22Rv1 (cell line): ENCODE measurements at regions not wholly inside any gene's neighbourhood (a gene's known extent, or its start where the extent isn't known, plus 50 kb on each side); places are given as distances from the start of the nearest gene placed in this dataset.

ENCODE experiments used
- H3K27ac ChIP-seq: fragments of 450-650 bp; 2 replicates; pipeline ENCODE4 v1.5.1; 2017
- ZFX ChIP-seq: fragments of 450-650 bp; IDR thresholded peaks from 2 replicates; pipeline ENCODE4 v1.6.1; 2017; ENCODE audit warnings: antibody characterized with exemption, borderline replicate concordance
- TF ChIP-seq, protein P1 (sequence below): fragments of 450-650 bp; IDR thresholded peaks from 2 replicates; pipeline ENCODE4 v1.5.1; 2017; ENCODE audit warnings: mild to moderate bottlenecking

DNA sequence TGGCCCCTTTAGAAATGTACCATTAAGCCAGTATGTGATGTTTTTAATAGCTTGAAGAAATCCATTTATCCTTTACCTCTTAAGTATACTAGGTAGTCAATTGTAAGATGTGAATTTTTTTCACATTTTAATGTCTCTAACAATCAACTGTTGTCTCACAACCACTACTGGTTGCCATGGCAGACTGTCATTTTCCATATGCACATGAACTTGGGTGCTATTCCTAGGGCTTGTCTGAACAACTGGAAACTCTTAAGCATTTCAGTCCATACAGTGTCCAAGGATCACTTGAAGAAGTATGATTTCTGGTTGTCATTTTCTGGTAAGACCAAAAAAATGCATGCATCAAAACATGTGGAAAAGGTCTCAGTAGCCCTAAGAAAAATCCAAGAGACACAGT lies 315.1 kb downstream of the HHIPL2 start:
- H3K27ac ChIP-seq, result no peak overlapping the region

DNA sequence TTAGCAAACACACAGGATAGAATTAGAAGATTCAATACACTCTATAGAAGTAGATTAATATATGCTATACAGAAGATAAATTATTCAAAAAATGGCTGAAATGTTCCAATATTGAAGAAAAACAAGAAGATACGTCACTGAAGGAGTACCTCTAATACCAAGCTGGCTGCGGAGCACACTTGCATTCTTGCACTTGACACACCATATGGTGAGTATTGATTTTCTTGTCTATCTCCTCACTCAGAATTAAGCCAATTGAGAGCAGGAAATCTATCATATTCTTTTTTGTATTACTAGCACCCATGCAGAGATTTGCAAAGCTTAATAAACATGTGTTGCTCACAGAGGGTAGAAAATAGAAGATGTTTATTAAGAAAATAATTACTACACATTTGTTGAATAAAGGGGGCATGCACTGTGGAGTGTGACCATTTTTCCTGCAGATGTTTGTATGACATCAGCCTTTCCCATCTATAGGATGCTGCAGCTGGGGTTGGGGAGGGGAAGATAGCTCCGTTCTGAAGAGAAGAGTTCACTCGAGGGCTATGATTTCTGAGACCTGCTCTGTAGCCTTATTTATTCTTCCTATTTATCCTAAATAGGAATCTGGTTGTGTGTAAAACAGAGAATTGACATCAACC lies 318.1 kb downstream of the HHIPL2 start:
- H3K27ac ChIP-seq, result no peak overlapping the region
- no peak for TF ChIP-seq ZFX
- TF ChIP-seq, protein P1, sequence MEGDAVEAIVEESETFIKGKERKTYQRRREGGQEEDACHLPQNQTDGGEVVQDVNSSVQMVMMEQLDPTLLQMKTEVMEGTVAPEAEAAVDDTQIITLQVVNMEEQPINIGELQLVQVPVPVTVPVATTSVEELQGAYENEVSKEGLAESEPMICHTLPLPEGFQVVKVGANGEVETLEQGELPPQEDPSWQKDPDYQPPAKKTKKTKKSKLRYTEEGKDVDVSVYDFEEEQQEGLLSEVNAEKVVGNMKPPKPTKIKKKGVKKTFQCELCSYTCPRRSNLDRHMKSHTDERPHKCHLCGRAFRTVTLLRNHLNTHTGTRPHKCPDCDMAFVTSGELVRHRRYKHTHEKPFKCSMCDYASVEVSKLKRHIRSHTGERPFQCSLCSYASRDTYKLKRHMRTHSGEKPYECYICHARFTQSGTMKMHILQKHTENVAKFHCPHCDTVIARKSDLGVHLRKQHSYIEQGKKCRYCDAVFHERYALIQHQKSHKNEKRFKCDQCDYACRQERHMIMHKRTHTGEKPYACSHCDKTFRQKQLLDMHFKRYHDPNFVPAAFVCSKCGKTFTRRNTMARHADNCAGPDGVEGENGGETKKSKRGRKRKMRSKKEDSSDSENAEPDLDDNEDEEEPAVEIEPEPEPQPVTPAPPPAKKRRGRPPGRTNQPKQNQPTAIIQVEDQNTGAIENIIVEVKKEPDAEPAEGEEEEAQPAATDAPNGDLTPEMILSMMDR, result no peak

More for the DNA sequence above, 315.1 kb downstream of the HHIPL2 start:
- TF ChIP-seq, protein P1, result no peak
- TF ChIP-seq ZFX, result no peak

DNA sequence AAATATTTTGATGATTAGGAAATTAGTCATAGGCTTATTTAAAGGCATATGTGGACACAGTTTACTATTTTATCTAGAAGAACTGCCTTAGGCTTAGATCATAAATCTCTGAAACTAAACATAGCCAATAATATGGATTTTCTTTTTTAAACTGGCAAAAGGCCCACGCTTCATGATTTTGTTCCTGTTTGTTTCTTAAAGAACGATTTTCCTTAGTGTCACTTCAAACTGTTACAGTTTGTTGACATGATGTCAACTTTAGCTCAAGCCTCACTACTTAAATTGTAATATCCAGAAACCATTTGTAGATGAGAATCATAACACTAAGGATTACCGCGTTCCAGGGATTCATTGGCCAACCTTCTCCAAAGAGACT lies 322.6 kb downstream of the HHIPL2 start:
- no peak for TF ChIP-seq ZFX
- TF ChIP-seq, protein P1, result no peak

DNA sequence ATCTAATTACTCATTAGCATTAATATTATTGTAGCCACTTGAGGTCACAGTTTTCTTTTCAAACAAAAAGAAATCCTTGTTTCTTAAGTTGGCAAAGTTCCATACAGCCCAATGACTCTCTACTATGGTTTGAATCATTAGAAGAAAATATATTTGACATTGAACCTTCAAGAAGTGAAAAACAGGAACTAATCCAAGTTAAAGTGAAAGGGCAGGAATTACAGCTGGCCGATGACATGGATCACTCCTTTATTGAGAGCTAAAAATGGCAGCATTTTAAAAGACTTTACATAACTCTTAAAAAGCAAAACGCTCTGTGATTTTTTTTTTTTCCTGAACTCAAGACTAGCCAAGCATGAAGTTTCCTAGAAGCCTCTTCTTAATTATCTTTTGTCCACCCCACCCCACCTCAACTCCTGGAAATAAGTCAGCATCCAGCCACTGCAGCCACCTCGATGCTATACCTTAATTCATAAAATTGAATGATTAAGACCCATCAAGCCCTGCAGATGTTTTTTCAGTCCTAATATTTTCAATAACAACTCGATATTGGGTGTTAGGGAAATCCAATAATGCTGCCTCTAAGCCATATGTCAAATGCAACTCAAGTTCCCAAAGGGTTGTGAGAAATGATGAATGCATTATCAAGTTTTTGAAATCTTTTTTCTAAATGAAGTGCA lies 323.1 kb downstream of the HHIPL2 start:
- TF ChIP-seq, protein P1, result no peak
- TF ChIP-seq ZFX, result no peak

More for the DNA sequence above, 322.6 kb downstream of the HHIPL2 start:
- no peak overlapping the region for H3K27ac ChIP-seq

DNA sequence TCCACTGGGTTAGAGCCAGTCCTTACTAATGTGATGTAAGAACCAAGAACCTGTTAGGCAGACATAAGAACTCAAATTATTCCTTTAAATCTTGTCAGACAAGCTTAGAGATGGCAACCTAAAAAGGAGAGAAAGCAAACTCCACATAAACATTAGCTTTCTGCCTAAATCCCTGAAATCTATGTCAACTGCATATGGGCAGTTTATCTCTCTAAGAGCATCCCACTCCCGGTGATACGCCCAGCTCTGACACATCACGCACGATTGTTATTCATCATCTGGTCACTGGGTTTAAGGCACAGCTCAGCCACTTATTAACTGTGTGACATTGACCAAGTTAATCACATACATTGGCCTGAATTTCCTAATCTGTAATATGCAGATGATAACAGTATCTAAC lies 323.7 kb downstream of the HHIPL2 start:
- H3K27ac ChIP-seq, result no peak overlapping the region
- TF ChIP-seq ZFX, result no peak
- TF ChIP-seq, protein P1, result no peak

More for the DNA sequence above, 323.1 kb downstream of the HHIPL2 start:
- no peak overlapping the region for H3K27ac ChIP-seq

DNA sequence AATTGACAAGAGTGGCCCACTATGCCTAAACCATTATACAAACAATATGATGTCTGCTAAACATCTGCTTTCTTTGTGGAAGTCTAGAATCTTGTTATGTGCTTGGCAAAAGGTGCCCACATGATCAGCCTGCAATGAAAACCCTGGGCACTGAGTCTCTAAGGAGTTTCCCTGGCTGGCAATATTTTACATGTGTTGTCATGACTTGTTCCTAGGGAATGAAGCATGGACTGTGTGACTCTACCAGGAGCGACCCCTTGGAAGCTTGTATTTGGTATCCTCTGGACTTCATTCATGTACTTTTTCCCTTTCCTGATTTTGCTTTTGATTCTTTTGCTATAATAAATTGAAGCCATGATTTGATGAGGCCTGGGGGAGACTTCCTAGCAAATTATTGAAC lies 324.9 kb downstream of the HHIPL2 start:
- TF ChIP-seq, protein P1, result no peak
- H3K27ac ChIP-seq, result no peak overlapping the region

DNA sequence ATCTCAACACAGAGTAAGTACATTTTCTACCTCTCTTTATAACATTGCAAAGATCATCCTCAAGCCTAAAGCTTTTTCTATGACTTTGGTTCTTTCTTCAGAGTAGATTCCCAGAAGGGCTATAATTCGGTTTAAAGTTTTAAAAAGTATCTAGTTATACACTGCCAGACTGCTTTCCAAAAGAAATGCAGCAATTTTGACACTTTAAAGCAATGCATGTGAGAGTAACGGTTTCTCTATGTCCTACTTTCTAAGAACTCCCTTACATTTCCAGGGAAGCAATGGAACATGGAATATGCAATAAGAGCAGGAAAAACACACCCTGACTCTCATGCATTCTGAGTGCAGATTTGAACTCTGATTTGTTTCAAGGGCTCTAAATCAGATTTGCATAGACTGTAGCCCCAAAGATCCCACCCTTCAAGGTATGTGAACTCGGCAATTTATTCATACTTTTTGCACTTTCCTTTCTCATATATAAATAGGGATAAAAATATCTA lies 331.6 kb downstream of the HHIPL2 start:
- H3K27ac ChIP-seq, result no peak overlapping the region
- TF ChIP-seq, protein P1, result no peak
- no peak for TF ChIP-seq ZFX
